Naive thymus-derived CD4-positive, alpha-beta T cell (primary cell): ENCODE measurements at regions not wholly inside any gene's neighbourhood (a gene's known extent, or its start where the extent isn't known, plus 50 kb on each side); places are given as distances from the start of the nearest gene placed in this dataset.

Experiments used
- ATAC-seq: fragments of 150-1000 bp; cut with Tn5 transposase; 2 replicates; pipeline ENCODE4 v1.10.0; 2021; ENCODE audit warnings: mild to moderate bottlenecking, moderate library complexity
- CTCF ChIA-PET: fragments of 350-600 bp; sonication (Branson Sonifier 250); formaldehyde crosslinking; loops from one replicate; lab custom pipeline; 2021; ENCODE audit warnings: antibody characterized with exemption; lab: Charles Lee
- POLR2A ChIA-PET: fragments of 350-600 bp; sonication (Branson Sonifier 250); formaldehyde crosslinking; loops from one replicate; lab custom pipeline; 2021; ENCODE audit warnings: antibody characterized with exemption, inconsistent platforms; lab: Charles Lee
- DNase-seq, 9 donors: peaks; one replicate each; pipeline versions ENCODE4 v3.0.0 to v3.0.0-alpha.2; 2020 to 2022; ENCODE audit warnings: mixed read lengths in 1 of 9
- H3K27ac ChIP-seq: one replicate; pipeline ENCODE4 v1.7.0; 2013; ENCODE audit warnings: mild to moderate bottlenecking, low read depth, low read length, moderate library complexity
- H3K27me3 ChIP-seq, 2 donors: one replicate each; pipeline ENCODE4 v1.7.0; 2013; ENCODE audit warnings: low read length in 2 of 2, mild to moderate bottlenecking in 2 of 2, moderate library complexity in 2 of 2; ENCODE audit not compliant: control insufficient read depth in 2 of 2, insufficient read depth in 2 of 2
- H3K36me3 ChIP-seq, 3 experiments: 1 replicate in 2 of 3; 2 replicates in 1 of 3; pipeline ENCODE4 v1.7.0; 2013; ENCODE audit warnings: low read length in 3 of 3, mild to moderate bottlenecking in 3 of 3, moderate library complexity in 1 of 3; ENCODE audit not compliant: insufficient read depth in 3 of 3, control insufficient read depth in 2 of 3
- H3K4me1 ChIP-seq, 2 donors: one replicate each; pipeline ENCODE4 v1.7.0; 2013; ENCODE audit warnings: low read length in 2 of 2, mild to moderate bottlenecking in 2 of 2, moderate library complexity in 1 of 2; ENCODE audit not compliant: control insufficient read depth in 2 of 2, insufficient read depth in 2 of 2
- H3K4me3 ChIP-seq: 2 replicates; pipeline ENCODE4 v1.7.0; 2013; ENCODE audit warnings: mild to moderate bottlenecking, low read length
- H3K9me3 ChIP-seq, 3 experiments: 1 replicate in 2 of 3; 2 replicates in 1 of 3; pipeline ENCODE4 v1.7.0; 2013; ENCODE audit warnings: low read length in 3 of 3; ENCODE audit not compliant: control insufficient read depth in 2 of 3
- H3K27ac Mint-ChIP-seq, 9 donors: one replicate each; pipeline ENCODE4 v1.8.0; 2020 to 2022; ENCODE audit warnings: mixed read lengths in 9 of 9, mild to moderate bottlenecking in 8 of 9, moderate library complexity in 5 of 9, inconsistent platforms in 2 of 9
- H3K27me3 Mint-ChIP-seq, 5 donors: one replicate each; pipeline ENCODE4 v1.8.0; 2021 to 2022; ENCODE audit warnings: mixed read lengths in 5 of 5, mild to moderate bottlenecking in 1 of 5
- H3K36me3 Mint-ChIP-seq, 5 donors: one replicate each; pipeline ENCODE4 v1.8.0; 2020 to 2022; ENCODE audit warnings: mixed read lengths in 5 of 5, mild to moderate bottlenecking in 3 of 5, inconsistent platforms in 1 of 5
- H3K4me1 Mint-ChIP-seq, 7 donors: one replicate each; pipeline ENCODE4 v1.8.0; 2020 to 2022; ENCODE audit warnings: mixed read lengths in 7 of 7, mild to moderate bottlenecking in 3 of 7, inconsistent platforms in 1 of 7
- H3K4me3 Mint-ChIP-seq, 10 donors: one replicate each; pipeline ENCODE4 v1.8.0; 2020 to 2022; ENCODE audit warnings: mild to moderate bottlenecking in 10 of 10, mixed read lengths in 10 of 10, moderate library complexity in 6 of 10, inconsistent platforms in 2 of 10
- H3K9me3 Mint-ChIP-seq, 11 donors: one replicate each; pipeline ENCODE4 v1.8.0; 2020 to 2022; ENCODE audit warnings: mixed read lengths in 11 of 11, mild to moderate bottlenecking in 4 of 11, inconsistent platforms in 1 of 11, moderate library complexity in 1 of 11
- intact Hi-C, 2 donors: fragments of 100-400 bp; cut with micrococcal nuclease; formaldehyde crosslinking; loops; one replicate each; pipeline ENCODE4 v1.15.1; 2023

DNA sequence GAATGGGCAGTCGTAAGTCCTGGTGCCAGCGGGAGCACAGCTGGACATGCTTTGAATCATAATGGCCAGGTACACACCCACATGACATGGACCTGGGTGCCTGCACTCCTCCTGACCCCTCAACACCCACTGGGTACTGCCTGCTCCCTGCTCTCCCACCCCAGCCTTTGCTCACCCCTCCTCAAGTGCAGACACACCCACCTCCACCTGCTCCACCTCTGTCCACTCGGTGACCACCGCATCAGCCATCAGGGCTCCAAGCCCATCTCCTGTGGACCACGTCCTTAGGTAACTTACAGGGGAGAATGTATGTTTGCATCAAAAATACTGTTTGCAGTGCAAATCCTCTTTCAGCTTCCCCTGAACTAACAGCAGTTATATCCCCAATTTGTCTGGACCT is 214.6 kb downstream of the BRD1 start:
- Histone ChIP-seq H3K4me3 (no peak overlapping the region), H3K36me3 (peaks cover 0 to 20% (median 0%) of the 10 kb centered on the region in 3 experiments), H3K27me3 (no peaks in the 10 kb centered on the region), H3K4me1 (no peaks in the 10 kb centered on the region), H3K27ac (no peak overlapping the region), H3K9me3 (peaks cover 0 to 11% (median 0%) of the 10 kb centered on the region in 3 experiments)
- Mint-ChIP-seq H3K27ac (no peak overlapping the region), H3K27me3 (no peaks in the 10 kb centered on the region), H3K4me3 (no peak overlapping the region), H3K36me3 (peaks cover 0 to 27% (median 23%) of the 10 kb centered on the region in 5 donors), H3K4me1 (peaks cover 0 to 4% (median 0%) of the 10 kb centered on the region in 7 donors), H3K9me3 (peaks cover 0 to 23% (median 7%) of the 10 kb centered on the region in 11 donors)
- CTCF ChIA-PET = no interaction called here
- intact Hi-C loops = no loop called here
- DNase-seq (no peak), ATAC-seq (no peak)
- POLR2A ChIA-PET = no interaction called here

- H3K4me3 Mint-ChIP-seq = no peak overlapping the region
- intact Hi-C loops = no loop called here
- Histone ChIP-seq H3K36me3 (peaks cover 0 to 26% (median 0%) of the 10 kb centered on the region in 3 experiments), H3K4me3 (no peak overlapping the region), H3K9me3 (peaks cover 0 to 18% (median 4%) of the 10 kb centered on the region in 3 experiments), H3K4me1 (no peaks in the 10 kb centered on the region), H3K27ac (no peak overlapping the region), H3K27me3 (no peaks in the 10 kb centered on the region)
- DNase-seq (no peak), ATAC-seq (no peak)
- H3K4me1 Mint-ChIP-seq = peaks cover 0 to 4% (median 0%) of the 10 kb centered on the region in 7 donors
- H3K9me3 Mint-ChIP-seq = peaks cover 0 to 33% (median 13%) of the 10 kb centered on the region in 11 donors
- CTCF ChIA-PET = no interaction called here
- peaks cover 8 to 46% (median 41%) of the 10 kb centered on the region in 5 donors for H3K36me3 Mint-ChIP-seq
- H3K27me3 Mint-ChIP-seq = no peaks in the 10 kb centered on the region
- H3K27ac Mint-ChIP-seq = no peak overlapping the region
- POLR2A ChIA-PET = no interaction called here
Observed at GRCh38 chr22:49609207-49609876, 218.3 kb downstream of the BRD1 start.

DNA sequence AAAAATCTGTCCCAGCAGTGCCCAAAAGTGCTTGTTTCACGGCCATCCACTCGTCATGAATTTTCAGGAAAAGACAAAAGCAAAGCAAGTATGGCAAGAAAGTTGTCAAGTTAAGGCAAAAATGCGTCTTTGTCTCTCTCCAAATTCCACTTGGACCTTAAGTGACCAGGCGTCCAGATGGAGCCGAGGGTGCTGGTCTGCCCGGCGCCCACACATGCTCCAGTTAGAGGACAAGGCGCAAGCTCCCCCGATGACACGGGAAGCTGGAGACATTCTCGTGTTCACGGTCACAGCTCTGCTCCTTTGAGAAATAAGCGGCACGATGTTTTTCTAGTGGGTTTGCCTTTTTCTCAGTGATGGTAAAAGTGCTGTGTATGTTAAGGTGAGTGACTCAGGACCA is 219.0 kb downstream of the BRD1 start:
- peaks cover 9 to 49% (median 45%) of the 10 kb centered on the region in 5 donors for H3K36me3 Mint-ChIP-seq

GRCh38 chr22:49608228-49608627 is 219.4 kb downstream of the BRD1 start:
- DNase-seq (no peak), ATAC-seq (no peak)
- Histone ChIP-seq H3K27ac (no peak overlapping the region), H3K4me3 (no peak overlapping the region), H3K9me3 (peaks cover 0 to 13% (median 4%) of the 10 kb centered on the region in 3 experiments), H3K36me3 (peaks cover 0 to 26% (median 0%) of the 10 kb centered on the region in 3 experiments), H3K27me3 (no peaks in the 10 kb centered on the region), H3K4me1 (no peaks in the 10 kb centered on the region)
- POLR2A ChIA-PET = no interaction called here
- peaks cover 0 to 4% (median 0%) of the 10 kb centered on the region in 7 donors for H3K4me1 Mint-ChIP-seq
- CTCF ChIA-PET = no interaction called here
- H3K27me3 Mint-ChIP-seq = no peaks in the 10 kb centered on the region
- no peak overlapping the region for H3K27ac Mint-ChIP-seq
- intact Hi-C loops = no loop called here
- H3K9me3 Mint-ChIP-seq = peaks cover 0 to 35% (median 22%) of the 10 kb centered on the region in 11 donors
- H3K36me3 Mint-ChIP-seq = peaks cover 13 to 49% (median 45%) of the 10 kb centered on the region in 5 donors
- no peak overlapping the region for H3K4me3 Mint-ChIP-seq

More for the DNA sequence above, 219.0 kb downstream of the BRD1 start:
- Histone ChIP-seq H3K4me1 (no peaks in the 10 kb centered on the region), H3K4me3 (no peak overlapping the region), H3K36me3 (peaks cover 0 to 26% (median 0%) of the 10 kb centered on the region in 3 experiments), H3K9me3 (peaks cover 0 to 16% (median 4%) of the 10 kb centered on the region in 3 experiments), H3K27ac (no peak overlapping the region), H3K27me3 (no peaks in the 10 kb centered on the region)
- ChIA-PET POLR2A (no interaction called here), CTCF (no interaction called here)
- Mint-ChIP-seq H3K9me3 (peaks cover 0 to 36% (median 19%) of the 10 kb centered on the region in 11 donors), H3K4me3 (no peak overlapping the region), H3K27ac (no peak overlapping the region), H3K4me1 (peaks cover 0 to 4% (median 0%) of the 10 kb centered on the region in 7 donors), H3K27me3 (no peaks in the 10 kb centered on the region)
- ATAC-seq (no peak), DNase-seq (no peak)
- intact Hi-C loops = no loop called here

- H3K9me3 Mint-ChIP-seq = peaks cover 0 to 31% (median 20%) of the 10 kb centered on the region in 11 donors
- no peak overlapping the region for H3K4me3 Mint-ChIP-seq
- POLR2A ChIA-PET = no interaction called here
- ATAC-seq = no peak
- peaks cover 0 to 25% (median 0%) of the 10 kb centered on the region in 3 experiments for H3K36me3 ChIP-seq
- H3K36me3 Mint-ChIP-seq = peaks cover 13 to 48% (median 43%) of the 10 kb centered on the region in 5 donors
- no peak overlapping the region for H3K4me3 ChIP-seq
- H3K9me3 ChIP-seq = peaks cover 0 to 9% (median 4%) of the 10 kb centered on the region in 3 experiments
- CTCF ChIA-PET = no interaction called here
- intact Hi-C loops = no loop called here
- H3K27ac ChIP-seq = no peak overlapping the region
- H3K4me1 ChIP-seq = no peaks in the 10 kb centered on the region
- no peak for DNase-seq
- H3K27ac Mint-ChIP-seq = no peak overlapping the region
- no peaks in the 10 kb centered on the region for H3K27me3 Mint-ChIP-seq
- H3K27me3 ChIP-seq = no peaks in the 10 kb centered on the region
- peaks cover 0 to 3% (median 0%) of the 10 kb centered on the region in 7 donors for H3K4me1 Mint-ChIP-seq
Observed at GRCh38 chr22:49607821-49608220, 219.9 kb downstream of the BRD1 start.

DNA sequence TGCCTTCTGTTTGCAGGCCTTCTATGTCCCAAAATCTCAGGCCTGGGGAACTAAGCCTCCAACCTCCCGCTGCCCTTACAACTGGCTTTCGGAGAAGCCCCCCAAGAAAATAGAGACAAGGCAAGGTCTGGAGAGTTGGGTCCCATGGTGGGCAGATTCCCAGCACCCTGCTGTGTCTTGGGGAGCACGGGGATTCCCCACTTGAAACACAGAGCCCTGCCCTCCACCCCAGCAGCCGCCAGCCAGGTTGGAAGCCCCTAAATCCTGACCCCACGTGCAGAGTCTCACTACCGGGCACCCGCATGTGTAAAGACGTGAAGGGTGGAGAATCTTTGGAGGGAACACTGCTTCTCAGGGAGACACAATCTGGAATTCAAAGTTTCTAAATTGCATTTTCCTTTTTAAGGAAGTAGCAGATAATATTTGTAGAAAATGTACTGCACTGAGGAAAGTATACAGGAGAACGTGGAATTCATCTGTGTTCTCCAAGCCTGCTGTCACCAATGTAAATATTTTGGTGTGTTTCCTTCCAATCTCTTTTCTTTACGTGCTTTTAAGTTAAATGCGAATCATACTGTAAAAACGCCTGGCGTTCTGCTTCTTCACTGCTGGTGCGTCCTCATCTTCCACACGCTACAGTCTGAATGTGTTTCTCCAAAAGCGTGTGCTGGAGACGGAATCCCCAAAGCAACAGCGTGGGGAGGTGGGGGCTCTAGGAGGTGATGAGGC is 220.9 kb downstream of the BRD1 start:
- H3K9me3 Mint-ChIP-seq = peaks cover 0 to 27% (median 17%) of the 10 kb centered on the region in 11 donors
- H3K27me3 ChIP-seq = no peaks in the 10 kb centered on the region
- no peak overlapping the region for H3K4me3 Mint-ChIP-seq
- H3K27me3 Mint-ChIP-seq = no peaks in the 10 kb centered on the region
- DNase-seq (no peak), ATAC-seq (no peak)
- H3K27ac Mint-ChIP-seq = no peak overlapping the region
- H3K4me1 ChIP-seq = no peaks in the 10 kb centered on the region
- H3K27ac ChIP-seq = no peak overlapping the region
- H3K9me3 ChIP-seq = peaks cover 0 to 7% (median 4%) of the 10 kb centered on the region in 3 experiments
- CTCF ChIA-PET = no interaction called here
- POLR2A ChIA-PET = no interaction called here
- H3K4me1 Mint-ChIP-seq = peaks cover 0 to 3% (median 0%) of the 10 kb centered on the region in 7 donors
- no peak overlapping the region for H3K4me3 ChIP-seq
- peaks cover 0 to 24% (median 0%) of the 10 kb centered on the region in 3 experiments for H3K36me3 ChIP-seq
- H3K36me3 Mint-ChIP-seq = peaks cover 13 to 47% (median 39%) of the 10 kb centered on the region in 5 donors
- intact Hi-C loops = no loop called here
